Uterus (tissue), 2 donors: ENCODE measurements at regions not wholly inside any gene's neighbourhood (a gene's known extent, or its start where the extent isn't known, plus 50 kb on each side); places are given as distances from the start of the nearest gene placed in this dataset.

Experiments used
- CTCF ChIP-seq, 4 experiments: fragments of 200-600 bp in 2 of 4; fragments of 450-650 bp in 2 of 4; sonication (generic) in 2 of 4; IDR thresholded peaks; one replicate each; pipeline ENCODE4 v1.5.1; 2016 to 2019; ENCODE audit warnings: antibody characterized with exemption in 4 of 4, mild to moderate bottlenecking in 2 of 4, moderate library complexity in 1 of 4
- POLR2A ChIP-seq, 2 donors: fragments of 450-650 bp; IDR thresholded peaks; one replicate each; pipeline ENCODE4 v1.6.1; 2016; ENCODE audit warnings: antibody characterized with exemption in 2 of 2, mild to moderate bottlenecking in 1 of 2, moderate library complexity in 1 of 2

GRCh38 chr3:193865896-193866480, 270.0 kb upstream of the HES1 start:
- TF ChIP-seq CTCF (IDR thresholded peaks at IDR 0.05) (no peak), POLR2A (IDR thresholded peaks at IDR 0.05) (no peak)
